C4-2B (cell line): ENCODE measurements at regions not wholly inside any gene's neighbourhood (a gene's known extent, or its start where the extent isn't known, plus 50 kb on each side); places are given as distances from the start of the nearest gene placed in this dataset.

ENCODE experiments used
- H3K27ac ChIP-seq: fragments of 450-650 bp; 2 replicates; pipeline ENCODE4 v1.5.1; 2017
- CTCF ChIP-seq: fragments of 450-650 bp; conservative IDR thresholded peaks from 2 replicates; pipeline ENCODE4 v1.5.1; 2017; ENCODE audit warnings: mild to moderate bottlenecking
- ZFX ChIP-seq: fragments of 450-650 bp; IDR thresholded peaks from 2 replicates; pipeline ENCODE4 v1.6.1; 2017

DNA sequence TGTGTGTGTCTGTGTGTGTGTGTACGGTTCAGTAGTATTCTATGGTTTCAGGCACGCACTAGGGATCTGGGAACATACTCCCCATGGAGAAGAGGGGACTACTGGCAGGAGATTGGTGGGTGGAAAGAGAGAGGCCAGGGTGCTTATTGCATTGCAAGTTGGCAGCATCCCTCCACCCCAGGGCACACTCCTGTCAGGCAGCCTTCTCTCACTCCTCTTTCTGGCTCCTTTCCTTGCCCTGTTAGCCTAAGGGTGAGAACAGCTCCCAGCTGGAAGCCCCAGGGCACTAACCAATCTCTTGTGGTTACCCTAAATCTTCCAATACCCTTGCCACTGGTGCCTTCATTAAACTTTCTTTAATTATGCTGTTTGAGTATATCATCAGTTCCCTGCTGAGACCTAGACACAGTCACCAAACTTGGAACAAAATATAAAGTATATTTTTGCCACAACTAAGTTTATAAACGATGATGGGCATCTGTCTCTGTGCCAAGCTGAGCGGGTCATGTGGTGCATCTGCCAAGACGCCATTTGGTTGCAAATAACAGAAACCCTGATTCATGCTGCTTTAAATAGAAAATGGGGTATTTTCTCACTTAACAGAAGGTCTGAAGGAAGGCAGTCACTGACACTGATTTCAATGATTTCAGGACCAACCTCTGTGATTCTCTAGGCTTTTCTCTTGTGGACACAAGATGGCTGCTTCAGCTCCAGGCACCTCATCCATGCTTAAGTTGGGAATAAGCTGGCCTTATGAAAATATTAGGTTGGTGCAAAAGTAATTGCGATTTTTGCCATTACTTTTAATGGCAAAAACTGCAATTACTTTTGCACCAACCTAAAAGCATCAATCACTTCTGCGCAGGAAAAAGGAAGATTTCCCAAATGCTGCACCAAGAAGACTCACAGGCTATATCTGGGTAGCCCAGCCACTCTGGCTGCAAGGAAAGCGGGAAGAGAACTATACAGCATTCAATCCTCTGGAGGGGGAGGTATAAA, 476.9 kb upstream of the PROK2 start:
- no peak overlapping the region for H3K27ac ChIP-seq
- TF ChIP-seq ZFX = no peak
- no peak for TF ChIP-seq CTCF

- TF ChIP-seq CTCF (no peak), ZFX (no peak)
- H3K27ac ChIP-seq = no peak overlapping the region
These were observed 475.6 kb upstream of the PROK2 start for GRCh38 chr3:72260588-72260910.

DNA sequence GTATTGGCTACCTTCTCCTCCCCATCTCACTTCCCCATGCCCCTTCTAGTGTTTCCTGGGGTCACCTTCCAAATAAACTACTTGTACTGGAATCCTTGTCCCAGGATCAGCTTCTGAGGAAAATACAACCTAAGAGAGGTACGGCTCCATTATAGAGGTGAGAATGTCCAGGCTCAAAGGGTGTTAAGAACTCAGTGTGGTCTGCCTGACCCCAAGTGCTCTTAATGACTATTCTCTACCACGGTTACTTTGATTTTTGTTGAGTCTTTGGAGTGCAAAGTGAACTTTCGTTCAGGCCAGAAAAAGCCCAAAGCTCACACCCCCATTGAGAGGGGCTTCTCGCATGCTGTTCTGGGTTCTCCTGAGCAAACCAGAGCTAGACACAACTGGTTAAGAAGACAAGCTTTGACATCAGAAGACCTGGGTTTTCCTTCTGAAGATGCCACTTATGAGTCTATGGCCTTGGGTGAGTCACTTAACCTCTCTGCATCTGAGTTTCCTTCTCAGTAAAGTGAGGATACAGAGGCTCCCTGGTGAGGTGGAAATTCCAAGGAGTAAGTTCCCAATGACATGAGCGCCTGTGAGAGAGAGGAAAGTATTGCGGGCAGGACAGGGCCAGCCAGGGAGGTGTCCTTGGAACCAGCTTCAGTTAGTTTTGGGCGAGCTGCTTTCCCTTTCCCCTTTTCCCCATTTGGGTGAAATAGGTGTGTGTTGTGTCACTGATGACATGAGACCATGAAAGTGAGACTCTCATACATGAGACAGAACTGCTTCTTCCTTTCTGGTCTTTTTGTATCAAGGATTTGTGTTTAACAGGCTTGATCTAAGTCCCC, 475.0 kb upstream of the PROK2 start:
- no peak overlapping the region for H3K27ac ChIP-seq
- no peak for TF ChIP-seq ZFX
- TF ChIP-seq CTCF = no peak

- H3K27ac ChIP-seq = no peak overlapping the region
- TF ChIP-seq CTCF = no peak
- no peak for TF ChIP-seq ZFX
These were observed 473.6 kb upstream of the PROK2 start for GRCh38 chr3:72258361-72259141.

DNA sequence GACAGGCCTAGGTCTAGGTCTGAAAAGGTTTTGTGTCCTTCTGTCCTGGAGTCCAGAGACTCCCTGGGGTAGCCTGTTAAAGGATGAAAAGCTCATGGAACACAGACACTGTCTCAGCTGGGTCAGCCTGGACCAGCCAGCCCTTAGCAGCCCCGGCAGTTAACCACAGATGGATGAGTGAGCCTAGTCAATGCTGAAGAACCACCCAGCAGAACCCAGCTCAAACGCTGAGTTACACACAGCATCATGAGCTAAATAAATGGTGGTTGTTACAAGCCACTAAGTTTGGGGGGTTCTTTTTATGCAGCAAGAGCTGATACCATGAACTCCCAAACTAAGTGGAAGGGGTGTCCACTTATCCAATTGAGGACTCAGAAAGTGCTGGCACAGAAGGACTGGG, 472.8 kb upstream of the PROK2 start:
- no peak overlapping the region for H3K27ac ChIP-seq
- TF ChIP-seq CTCF (no peak), ZFX (no peak)

- no peak overlapping the region for H3K27ac ChIP-seq
- TF ChIP-seq ZFX (no peak), CTCF (no peak)
These were observed 472.3 kb upstream of the PROK2 start for GRCh38 chr3:72257203-72257602.
